ENCODE measurements at regions not wholly inside any gene's neighbourhood (a gene's known extent, or its start where the extent isn't known, plus 50 kb on each side); places are given as distances from the start of the nearest gene placed in this dataset.

GRCh38 chr4:38610521-38610920 lies 53.5 kb upstream of the KLF3 start:
- peaks cover 5% of the 10 kb centered on the region for H3K27me3 Mint-ChIP-seq
- no peak overlapping the region for H3K4me3 Mint-ChIP-seq

GRCh38 chr4:38610966-38611431 lies 53.0 kb upstream of the KLF3 start:
- no peak for DNase-seq
- Mint-ChIP-seq H3K4me3 (no peak overlapping the region), H3K4me1 (peaks cover 51% of the 10 kb centered on the region), H3K36me3 (no peaks in the 10 kb centered on the region), H3K9me3 (peaks cover 2% of the 10 kb centered on the region), H3K27ac (no peak overlapping the region), H3K27me3 (peaks cover 5% of the 10 kb centered on the region)
- CTCF ChIA-PET = interaction anchor here (0.6 kb wide), 1 partner anchor 543 kb away, joined by 3 read pairs; no protein-coding TSS in a partner anchor

More at GRCh38 chr4:38610521-38610920, 53.5 kb upstream of the KLF3 start:
- peaks cover 52% of the 10 kb centered on the region for H3K4me1 Mint-ChIP-seq
- CTCF ChIA-PET = interaction anchor here (0.6 kb wide), 1 partner anchor 543 kb away, joined by 3 read pairs; no protein-coding TSS in a partner anchor
- H3K9me3 Mint-ChIP-seq = peaks cover 2% of the 10 kb centered on the region
- H3K27ac Mint-ChIP-seq = no peak overlapping the region
- DNase-seq = no peak
- H3K36me3 Mint-ChIP-seq = no peaks in the 10 kb centered on the region

- Mint-ChIP-seq H3K36me3 (no peaks in the 10 kb centered on the region), H3K27ac (no peak overlapping the region), H3K4me1 (peaks cover 46% of the 10 kb centered on the region), H3K4me3 (no peak overlapping the region), H3K27me3 (peaks cover 5% of the 10 kb centered on the region), H3K9me3 (peaks cover 2% of the 10 kb centered on the region)
- DNase-seq = no peak
- CTCF ChIA-PET = no interaction called here
Measured at GRCh38 chr4:38611676-38612075, 52.3 kb upstream of the KLF3 start.

GRCh38 chr4:38612646-38613414 lies 51.2 kb upstream of the KLF3 start:
- Mint-ChIP-seq H3K4me3 (no peak overlapping the region), H3K9me3 (peaks cover 4% of the 10 kb centered on the region), H3K27ac (no peak overlapping the region), H3K4me1 (peaks cover 46% of the 10 kb centered on the region), H3K36me3 (peaks cover 2% of the 10 kb centered on the region), H3K27me3 (no peaks in the 10 kb centered on the region)
- no peak for DNase-seq
- CTCF ChIA-PET = no interaction called here

Data from activated naive CD4-positive, alpha-beta T cell treated with anti-CD3 and anti-CD28 coated beads, Interleukin-2, amount 10 ng/mL, durations not matched to agents 7 days and 5 days (primary cell).